ENCODE measurements at regions not wholly inside any gene's neighbourhood (a gene's known extent, or its start where the extent isn't known, plus 50 kb on each side); places are given as distances from the start of the nearest gene placed in this dataset.

- DNase-seq (ENCODE audit: low spot score), result no peak
These were observed 52.2 kb upstream of the CD83 start for GRCh38 chr6:14065350-14065749.

- DNase-seq (ENCODE audit: low spot score), result peak; percentile 83
These were observed 50.7 kb upstream of the CD83 start for GRCh38 chr6:14066782-14067406.

- DNase-seq (ENCODE audit: low spot score), result no peak
These were observed 49.9 kb upstream of the CD83 start for GRCh38 chr6:14067656-14068055.

Data from pons (tissue), 1 donor.